Ascending aorta (tissue), 2 donors: ENCODE measurements at regions not wholly inside any gene's neighbourhood (a gene's known extent, or its start where the extent isn't known, plus 50 kb on each side); places are given as distances from the start of the nearest gene placed in this dataset.

Source experiments
- DNase-seq, 2 donors: peaks; one replicate each; pipeline ENCODE4 v3.0.0-alpha.2; 2019; ENCODE audit warnings: low spot score in 2 of 2
- H3K27ac ChIP-seq, 2 donors: fragments of 200-600 bp; sonication (generic); one replicate each; pipeline ENCODE4 v1.5.1; 2016 to 2017; ENCODE audit warnings: mild to moderate bottlenecking in 1 of 2
- H3K27me3 ChIP-seq: fragments of 200-600 bp; sonication (generic); one replicate; pipeline ENCODE4 v1.5.1; 2017
- H3K36me3 ChIP-seq, 2 donors: fragments of 200-600 bp; sonication (generic); one replicate each; pipeline ENCODE4 v1.5.1; 2016
- H3K4me1 ChIP-seq, 2 donors: fragments of 200-600 bp; sonication (generic); one replicate each; pipeline ENCODE4 v1.5.1; 2016 to 2017; ENCODE audit warnings: mild to moderate bottlenecking in 1 of 2
- H3K4me3 ChIP-seq, 2 donors: fragments of 200-600 bp; sonication (generic); one replicate each; pipeline ENCODE4 v1.5.1; 2016 to 2017; ENCODE audit warnings: mild to moderate bottlenecking in 1 of 2
- H3K9me3 ChIP-seq, 2 donors: fragments of 200-600 bp; sonication (generic); one replicate each; pipeline ENCODE4 v1.5.1; 2016
- CTCF ChIP-seq, 3 experiments: fragments of 200-600 bp in 2 of 3; fragments of 450-650 bp in 1 of 3; sonication (generic) in 2 of 3; IDR thresholded peaks; one replicate each; pipeline ENCODE4 v1.5.1; 2016 to 2019; ENCODE audit warnings: antibody characterized with exemption in 3 of 3, mild to moderate bottlenecking in 1 of 3, moderate library complexity in 1 of 3
- intact Hi-C: fragments of 100-400 bp; cut with DNase I; formaldehyde crosslinking; loops from one replicate; pipeline ENCODE4 v1.15.1; 2023

DNA sequence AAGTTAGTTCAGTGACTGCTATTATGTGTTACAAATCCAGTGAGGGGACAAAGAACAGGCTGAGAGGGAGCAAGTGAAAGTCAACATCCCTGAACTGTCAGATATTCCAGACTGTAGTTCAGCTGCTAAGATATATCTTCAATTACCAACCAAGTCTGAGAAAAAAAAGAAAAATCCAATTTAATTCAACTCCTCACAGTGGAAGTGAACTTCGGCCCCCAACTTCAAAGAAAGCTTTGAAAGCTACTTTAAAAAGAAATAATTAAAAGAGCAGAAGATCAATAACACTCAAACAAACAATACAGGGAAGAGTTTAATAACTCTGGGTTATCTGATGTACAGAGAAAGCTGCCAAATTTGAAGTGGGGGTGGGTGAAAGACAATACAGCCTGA lies 174.0 kb downstream of the SERPINI1 start:
- Histone ChIP-seq H3K4me1 (no peaks in the 10 kb centered on the region), H3K4me3 (no peak overlapping the region), H3K9me3 (no peaks in the 10 kb centered on the region), H3K27me3 (no peaks in the 10 kb centered on the region), H3K36me3 (no peaks in the 10 kb centered on the region), H3K27ac (no peak overlapping the region)
- intact Hi-C loops = no loop called here
- TF ChIP-seq CTCF (IDR thresholded peaks at IDR 0.05) = no peak
- DNase-seq = no peak

GRCh38 chr3:167908746-167909503 lies 173.4 kb downstream of the SERPINI1 start:
- Histone ChIP-seq H3K27ac (no peak overlapping the region), H3K9me3 (no peaks in the 10 kb centered on the region), H3K27me3 (no peaks in the 10 kb centered on the region), H3K36me3 (no peaks in the 10 kb centered on the region), H3K4me1 (no peaks in the 10 kb centered on the region), H3K4me3 (no peak overlapping the region)
- DNase-seq = no peak
- intact Hi-C loops = no loop called here
- TF ChIP-seq CTCF (IDR thresholded peaks at IDR 0.05) = no peak

DNA sequence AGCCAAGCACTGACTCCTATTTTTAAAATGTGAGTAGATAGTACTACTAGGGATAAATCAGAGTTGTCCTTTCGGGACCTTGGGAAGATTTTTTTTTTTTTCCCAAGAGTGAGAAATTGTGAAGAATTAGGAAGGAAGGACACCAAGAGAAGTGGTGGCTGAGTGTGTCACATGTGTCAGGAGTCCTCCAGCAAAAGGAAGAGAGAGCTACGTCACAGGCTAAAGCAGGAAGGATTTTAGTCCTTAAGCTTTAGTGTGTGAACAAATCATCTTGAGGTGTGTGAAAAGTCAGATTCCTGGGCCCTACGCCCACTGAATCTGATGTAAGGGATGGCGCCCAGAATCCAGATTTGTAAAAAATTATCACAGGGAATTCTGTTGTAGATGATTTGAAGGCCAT lies 172.7 kb downstream of the SERPINI1 start:
- intact Hi-C loops = no loop called here
- no peaks in the 10 kb centered on the region for H3K27me3 ChIP-seq
- no peak for TF ChIP-seq CTCF (IDR thresholded peaks at IDR 0.05)
- no peaks in the 10 kb centered on the region for H3K9me3 ChIP-seq
- no peak overlapping the region for H3K27ac ChIP-seq
- no peak overlapping the region for H3K4me3 ChIP-seq
- no peaks in the 10 kb centered on the region for H3K36me3 ChIP-seq
- no peaks in the 10 kb centered on the region for H3K4me1 ChIP-seq
- DNase-seq = no peak

DNA sequence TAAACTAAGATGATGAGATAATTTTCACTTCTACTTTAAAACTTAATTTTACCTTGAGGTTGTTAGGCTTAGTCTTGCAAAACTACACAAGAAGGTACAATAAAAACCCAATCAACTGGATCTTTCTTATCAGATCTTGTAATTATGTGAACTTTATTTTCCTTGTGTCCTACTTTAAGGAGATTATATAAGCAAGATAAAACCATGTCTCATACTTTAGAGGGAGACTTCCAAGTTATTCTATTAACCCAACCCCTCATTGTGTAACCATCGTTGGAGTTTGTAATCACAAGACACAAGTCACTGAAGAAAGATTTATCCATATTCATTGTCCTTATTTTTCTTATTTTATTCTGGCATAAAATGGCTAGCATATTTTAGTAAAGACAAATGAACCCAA lies 165.6 kb downstream of the SERPINI1 start:
- no peak for DNase-seq
- Histone ChIP-seq H3K36me3 (no peaks in the 10 kb centered on the region), H3K4me1 (no peaks in the 10 kb centered on the region), H3K9me3 (no peaks in the 10 kb centered on the region), H3K27ac (no peak overlapping the region), H3K27me3 (no peaks in the 10 kb centered on the region), H3K4me3 (no peak overlapping the region)
- intact Hi-C loops = no loop called here
- TF ChIP-seq CTCF (IDR thresholded peaks at IDR 0.05) = no peak

DNA sequence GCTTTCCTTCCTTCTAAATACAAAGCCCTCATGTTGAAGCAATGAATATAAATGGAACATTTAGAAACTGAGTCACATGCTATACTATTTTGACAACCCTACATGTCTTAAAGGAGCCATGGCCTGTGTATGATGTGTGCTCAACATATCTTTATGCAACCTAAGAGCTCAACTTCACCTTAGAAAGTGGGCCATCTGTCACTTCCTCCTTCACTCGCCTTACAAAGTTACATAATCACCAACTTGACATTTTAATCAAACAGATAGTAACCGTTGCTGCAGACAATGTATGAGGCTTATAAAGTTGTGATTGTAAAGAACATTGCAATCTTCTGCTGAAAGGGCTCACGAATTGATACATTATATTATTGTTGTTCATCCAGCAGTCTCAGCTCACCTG lies 163.6 kb downstream of the SERPINI1 start:
- intact Hi-C loops = no loop called here
- no peak for DNase-seq
- H3K36me3 ChIP-seq = no peaks in the 10 kb centered on the region

More for the DNA sequence above, 163.6 kb downstream of the SERPINI1 start:
- Histone ChIP-seq H3K4me1 (no peaks in the 10 kb centered on the region), H3K27ac (no peak overlapping the region), H3K9me3 (no peaks in the 10 kb centered on the region), H3K4me3 (no peak overlapping the region), H3K27me3 (no peaks in the 10 kb centered on the region)
- TF ChIP-seq CTCF (IDR thresholded peaks at IDR 0.05) = no peak
